OCI-LY3 (cell line): ENCODE measurements at regions not wholly inside any gene's neighbourhood (a gene's known extent, or its start where the extent isn't known, plus 50 kb on each side); places are given as distances from the start of the nearest gene placed in this dataset.

Experiments used
- H2AFZ ChIP-seq: fragments of 200-600, 300-600 bp; shearing (Covaris generic); 2 replicates; pipeline ENCODE4 v1.6.0; 2014; ENCODE audit warnings: antibody characterized with exemption, low read depth, low read length
- H3K27ac ChIP-seq: fragments of 200-600, 300-600 bp; sonication (generic); 2 replicates; pipeline ENCODE4 v1.5.1; 2014; ENCODE audit warnings: mild to moderate bottlenecking, low read length, moderate library complexity, mixed read lengths
- H3K27me3 ChIP-seq: fragments of 200-600, 300-600 bp; sonication (generic); 2 replicates; pipeline ENCODE4 v1.6.1; 2014; ENCODE audit warnings: low read depth, low read length, mixed read lengths
- H3K36me3 ChIP-seq: fragments of 200-600, 300-600 bp; sonication (generic); replicated peaks from 2 replicates; pipeline ENCODE3; 2014; ENCODE audit warnings: low read depth, low read length, mixed read lengths
- H3K4me1 ChIP-seq: fragments of 300-600, 200-600 bp; sonication (generic); 2 replicates; pipeline ENCODE4 v1.6.1; 2014; ENCODE audit warnings: low read length, mixed read lengths
- H3K4me2 ChIP-seq: fragments of 200-600, 300-600 bp; sonication (generic); 2 replicates; pipeline ENCODE4 v1.6.1; 2014; ENCODE audit warnings: low read length, mixed read lengths
- H3K4me3 ChIP-seq: fragments of 300-600, 200-600 bp; sonication (generic); 2 replicates; pipeline ENCODE4 v1.5.1; 2014; ENCODE audit warnings: antibody characterized with exemption, mild to moderate bottlenecking, low read length, moderate library complexity
- H3K79me2 ChIP-seq: fragments of 300-600, 200-600 bp; shearing (Covaris generic); 2 replicates; pipeline ENCODE4 v1.6.1; 2014; ENCODE audit warnings: mild to moderate bottlenecking, low read length, mixed read lengths
- H3K9ac ChIP-seq: fragments of 300-600, 200-600 bp; shearing (Covaris generic); 2 replicates; pipeline ENCODE4 v1.6.0; 2014; ENCODE audit warnings: mild to moderate bottlenecking, low read length, moderate library complexity
- H3K9me3 ChIP-seq: fragments of 200-600, 300-600 bp; shearing (Covaris generic); 2 replicates; pipeline ENCODE4 v1.6.1; 2014; ENCODE audit warnings: low read length, mixed read lengths; ENCODE audit not compliant: insufficient read depth
- H4K20me1 ChIP-seq: fragments of 200-600, 300-600 bp; sonication (generic); 2 replicates; pipeline ENCODE4 v1.6.1; 2016; ENCODE audit warnings: low read length, mixed read lengths; ENCODE audit not compliant: insufficient read depth
- CTCF ChIP-seq: fragments of 200-600, 300-600 bp; sonication (generic); IDR thresholded peaks from 2 replicates; pipeline ENCODE4 v1.5.1; 2014; ENCODE audit warnings: antibody characterized with exemption, low read length, low read depth
- EZH2phosphoT487 ChIP-seq: fragments of 200-600 bp; shearing (Covaris generic); IDR thresholded peaks from 2 replicates; pipeline ENCODE4 v1.6.1; 2018; ENCODE audit warnings: antibody characterized with exemption, mixed run types, low read depth

GRCh38 chr16:79536958-79537357, 63.6 kb downstream of the MAF start:
- Histone ChIP-seq H3K36me3 (no peaks in the 10 kb centered on the region), H3K27ac (no peak overlapping the region), H3K4me2 (no peak overlapping the region), H3K27me3 (no peaks in the 10 kb centered on the region; the same call in 1 of the 2 replicates), H2AFZ (no peak overlapping the region), H3K9me3 (no peaks in the 10 kb centered on the region), H3K4me3 (no peak overlapping the region), H3K9ac (no peak overlapping the region), H4K20me1 (no peaks in the 10 kb centered on the region), H3K79me2 (no peaks in the 10 kb centered on the region), H3K4me1 (no peaks in the 10 kb centered on the region)
- TF ChIP-seq CTCF (no peak), EZH2phosphoT487 (no peak)

GRCh38 chr16:79535130-79535529, 65.4 kb downstream of the MAF start:
- no peaks in the 10 kb centered on the region for H3K9me3 ChIP-seq
- H4K20me1 ChIP-seq, result no peaks in the 10 kb centered on the region
- H3K4me2 ChIP-seq, result no peak overlapping the region
- no peak for TF ChIP-seq CTCF
- TF ChIP-seq EZH2phosphoT487, result no peak
- H2AFZ ChIP-seq, result no peak overlapping the region
- H3K27ac ChIP-seq, result no peak overlapping the region
- no peak overlapping the region for H3K4me3 ChIP-seq
- no peaks in the 10 kb centered on the region for H3K4me1 ChIP-seq
- H3K27me3 ChIP-seq, result no peaks in the 10 kb centered on the region; the same call in 1 of the 2 replicates
- H3K79me2 ChIP-seq, result no peaks in the 10 kb centered on the region
- no peak overlapping the region for H3K9ac ChIP-seq
- H3K36me3 ChIP-seq, result no peaks in the 10 kb centered on the region

- H3K4me2 ChIP-seq, result no peak overlapping the region
- no peak overlapping the region for H3K9ac ChIP-seq
- no peaks in the 10 kb centered on the region; the same call in 1 of the 2 replicates for H3K27me3 ChIP-seq
- H3K36me3 ChIP-seq, result no peaks in the 10 kb centered on the region
- H3K4me1 ChIP-seq, result no peaks in the 10 kb centered on the region
- no peaks in the 10 kb centered on the region for H3K9me3 ChIP-seq
- no peak overlapping the region for H3K4me3 ChIP-seq
- H3K79me2 ChIP-seq, result no peaks in the 10 kb centered on the region
- no peak for TF ChIP-seq EZH2phosphoT487
- H2AFZ ChIP-seq, result no peak overlapping the region
- H4K20me1 ChIP-seq, result no peaks in the 10 kb centered on the region
- no peak overlapping the region for H3K27ac ChIP-seq
Measured at GRCh38 chr16:79534143-79534542, 66.4 kb downstream of the MAF start.

- H3K36me3 ChIP-seq, result no peaks in the 10 kb centered on the region
- H3K4me1 ChIP-seq, result no peaks in the 10 kb centered on the region
- no peak overlapping the region for H3K9ac ChIP-seq
- no peaks in the 10 kb centered on the region for H4K20me1 ChIP-seq
- no peak overlapping the region for H3K27ac ChIP-seq
- no peak for TF ChIP-seq EZH2phosphoT487
- TF ChIP-seq CTCF, result no peak
- no peaks in the 10 kb centered on the region; the same call in 1 of the 2 replicates for H3K27me3 ChIP-seq
- H3K4me3 ChIP-seq, result no peak overlapping the region
- H2AFZ ChIP-seq, result no peak overlapping the region
- H3K4me2 ChIP-seq, result no peak overlapping the region
- H3K79me2 ChIP-seq, result no peaks in the 10 kb centered on the region
- H3K9me3 ChIP-seq, result no peaks in the 10 kb centered on the region
Measured at GRCh38 chr16:79533292-79533691, 67.2 kb downstream of the MAF start.

- no peak overlapping the region for H3K4me3 ChIP-seq
- H3K4me2 ChIP-seq, result no peak overlapping the region
- H3K27ac ChIP-seq, result no peak overlapping the region
- TF ChIP-seq EZH2phosphoT487 (no peak), CTCF (no peak)
- no peak overlapping the region for H3K9ac ChIP-seq
- H3K36me3 ChIP-seq, result no peaks in the 10 kb centered on the region
- H4K20me1 ChIP-seq, result no peaks in the 10 kb centered on the region
- H3K79me2 ChIP-seq, result no peaks in the 10 kb centered on the region
- H3K27me3 ChIP-seq, result no peaks in the 10 kb centered on the region; the same call in 1 of the 2 replicates
- H2AFZ ChIP-seq, result no peak overlapping the region
- H3K9me3 ChIP-seq, result no peaks in the 10 kb centered on the region
- H3K4me1 ChIP-seq, result no peaks in the 10 kb centered on the region
Measured at GRCh38 chr16:79532785-79533184, 67.8 kb downstream of the MAF start.
